HG03342 (cell line): ENCODE measurements at regions not wholly inside any gene's neighbourhood (a gene's known extent, or its start where the extent isn't known, plus 50 kb on each side); places are given as distances from the start of the nearest gene placed in this dataset.

Source experiments
- ATAC-seq: cut with Tn5 transposase; IDR thresholded peaks from one replicate; pipeline ENCODE4 v1.9.1; 2021; ENCODE audit warnings: mild to moderate bottlenecking, moderate library complexity; ENCODE audit not compliant: unreplicated experiment

DNA sequence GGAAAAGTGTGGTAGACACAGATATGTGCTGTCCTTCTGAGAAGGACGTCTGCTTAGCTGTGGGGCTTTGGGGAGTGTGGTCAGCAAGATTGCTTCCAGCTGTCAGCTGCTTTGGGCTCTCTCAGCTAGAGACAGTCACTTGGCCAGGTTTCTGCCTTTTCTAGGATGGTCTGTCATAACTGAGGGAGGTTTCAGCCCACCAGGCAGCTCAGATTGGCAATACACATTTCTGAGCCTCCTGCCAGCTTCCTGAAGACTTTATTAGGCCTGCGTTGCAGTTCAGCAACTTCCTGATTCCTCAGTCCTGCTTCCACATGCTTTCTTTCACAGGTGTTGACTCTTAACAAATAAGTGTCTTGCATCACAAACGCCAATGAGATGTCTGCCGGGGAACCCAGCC is 286.5 kb downstream of the SQOR start:
- no peak for ATAC-seq

- no peak for ATAC-seq
Measured at GRCh38 chr15:45921978-45922377, 287.1 kb downstream of the SQOR start.

DNA sequence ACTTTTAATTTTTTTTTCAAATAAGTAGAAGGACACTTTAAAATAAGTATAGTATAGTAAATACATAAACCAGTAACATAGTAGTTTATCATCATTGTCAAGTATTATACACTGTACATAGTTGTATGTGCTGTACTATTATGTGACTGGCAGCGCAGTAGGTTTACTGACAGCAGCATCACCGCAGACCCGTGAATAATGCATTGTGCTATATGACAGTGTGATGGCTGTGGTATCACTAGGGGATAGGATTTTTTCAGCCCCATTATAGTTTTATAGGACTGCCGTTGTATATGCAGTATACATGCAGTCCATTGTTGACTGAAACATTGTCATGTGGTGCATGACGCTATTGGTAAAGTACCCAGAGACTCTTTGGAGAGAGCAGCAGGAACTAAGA is 306.5 kb downstream of the SQOR start:
- no peak for ATAC-seq

DNA sequence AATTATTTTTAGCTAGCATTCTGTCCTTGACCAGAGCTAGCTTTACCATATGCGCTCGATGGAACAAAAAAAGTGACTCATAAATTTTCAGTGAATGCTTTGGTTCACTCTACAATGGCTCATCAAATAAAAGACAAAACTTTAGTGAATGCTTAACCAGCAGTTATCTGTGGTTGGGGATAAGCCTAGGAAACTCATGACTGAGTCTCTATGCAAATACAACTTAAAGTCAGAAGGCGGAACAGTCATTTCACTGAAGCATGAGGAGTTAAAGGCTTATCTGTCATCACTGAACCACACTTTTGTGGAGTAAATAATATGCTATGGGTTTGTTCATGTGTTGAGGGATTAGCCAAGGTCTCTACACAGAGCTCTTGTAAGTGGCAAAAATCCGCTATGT is 308.4 kb downstream of the SQOR start:
- ATAC-seq, result peak; percentile 84

- no peak for ATAC-seq
Measured at GRCh38 chr15:45946111-45946510, 311.3 kb downstream of the SQOR start.

DNA sequence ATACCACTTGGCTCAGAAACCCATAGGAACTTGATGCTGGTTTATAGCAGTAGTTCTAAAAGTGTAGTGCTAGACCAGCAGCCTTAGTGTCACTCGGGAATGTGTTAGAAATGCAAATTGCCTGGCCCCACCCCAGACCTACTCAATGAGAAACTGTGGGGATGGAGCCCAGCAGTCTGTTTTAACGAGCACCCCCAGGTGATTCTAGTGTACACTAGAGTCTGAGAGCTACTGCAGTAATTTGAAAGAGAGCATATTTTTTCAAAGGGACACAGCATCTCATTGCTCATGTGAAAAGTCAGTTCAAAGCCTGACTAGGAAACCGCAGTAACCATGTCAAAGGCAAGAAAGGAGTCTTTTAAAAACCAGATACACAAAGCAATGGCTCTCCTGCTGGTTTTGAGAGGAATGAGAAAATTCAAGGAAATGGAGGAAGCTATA is 313.4 kb downstream of the SQOR start:
- ATAC-seq, result no peak

GRCh38 chr15:45958924-45959323 is 324.1 kb downstream of the SQOR start:
- no peak for ATAC-seq

DNA sequence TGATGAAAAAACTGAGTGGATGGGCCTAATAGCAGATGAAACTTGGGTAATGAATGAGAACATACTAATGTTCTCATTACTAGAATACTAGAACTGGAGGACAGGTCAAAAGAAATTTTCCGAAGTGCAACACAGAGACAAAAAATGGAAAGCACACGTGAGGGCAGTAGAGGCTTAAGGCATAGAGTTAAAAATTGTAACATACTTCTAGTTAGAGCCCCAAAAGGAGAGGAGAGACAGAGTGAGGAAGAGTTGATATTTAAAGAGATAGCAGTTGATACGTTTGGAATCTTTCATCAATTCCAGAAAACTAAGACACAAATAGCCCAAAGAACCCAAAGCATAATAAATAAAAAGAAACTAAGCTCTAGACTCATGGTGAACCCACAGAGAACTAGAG is 327.9 kb downstream of the SQOR start:
- no peak for ATAC-seq

DNA sequence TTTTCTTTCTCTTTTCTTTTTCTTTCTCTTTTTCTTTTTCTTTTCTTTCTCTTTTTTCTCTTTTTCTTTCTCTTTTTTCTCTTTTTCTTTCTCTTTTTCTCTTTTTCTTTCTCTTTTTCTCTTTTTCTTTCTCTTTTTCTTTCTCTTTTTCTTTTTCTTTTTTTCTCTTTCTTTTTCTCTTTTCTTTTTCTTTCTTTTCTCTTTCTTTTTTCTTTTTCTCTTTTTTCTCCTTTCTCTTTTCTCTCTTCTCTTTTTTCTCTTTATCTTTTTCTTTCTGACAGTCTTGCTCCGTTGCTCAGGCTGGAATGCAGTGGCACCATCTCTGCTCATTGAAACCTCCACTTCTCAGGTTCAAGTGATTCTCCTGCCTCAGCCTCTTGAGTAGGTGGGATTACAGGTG is 335.7 kb downstream of the SQOR start:
- no peak for ATAC-seq

GRCh38 chr15:45980366-45980765 is 345.5 kb downstream of the SQOR start:
- no peak for ATAC-seq

GRCh38 chr15:45981625-45982024 is 346.8 kb downstream of the SQOR start:
- no peak for ATAC-seq

- no peak for ATAC-seq
Measured at GRCh38 chr15:45991863-45992262, 357.0 kb downstream of the SQOR start.

GRCh38 chr15:45993072-45993471 is 358.2 kb downstream of the SQOR start:
- no peak for ATAC-seq

DNA sequence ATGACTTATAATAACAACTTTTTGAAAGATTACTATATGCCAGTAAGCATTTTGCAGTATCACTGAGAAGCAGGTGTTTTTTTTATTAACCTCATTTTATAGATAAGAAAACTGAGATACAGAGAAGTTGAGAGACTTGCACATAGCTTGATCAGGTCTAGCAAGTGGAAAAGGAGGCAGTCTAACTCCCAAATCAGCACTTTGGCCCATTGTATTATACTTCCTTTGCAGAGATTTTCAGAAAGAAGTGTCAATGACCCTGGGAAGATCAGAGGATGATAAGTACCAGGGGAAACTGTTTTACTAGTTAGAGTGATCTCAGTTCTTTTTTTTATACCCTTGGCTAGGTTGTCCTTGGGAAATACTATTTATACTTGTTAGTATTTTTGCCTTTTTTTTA is 358.7 kb downstream of the SQOR start:
- no peak for ATAC-seq

DNA sequence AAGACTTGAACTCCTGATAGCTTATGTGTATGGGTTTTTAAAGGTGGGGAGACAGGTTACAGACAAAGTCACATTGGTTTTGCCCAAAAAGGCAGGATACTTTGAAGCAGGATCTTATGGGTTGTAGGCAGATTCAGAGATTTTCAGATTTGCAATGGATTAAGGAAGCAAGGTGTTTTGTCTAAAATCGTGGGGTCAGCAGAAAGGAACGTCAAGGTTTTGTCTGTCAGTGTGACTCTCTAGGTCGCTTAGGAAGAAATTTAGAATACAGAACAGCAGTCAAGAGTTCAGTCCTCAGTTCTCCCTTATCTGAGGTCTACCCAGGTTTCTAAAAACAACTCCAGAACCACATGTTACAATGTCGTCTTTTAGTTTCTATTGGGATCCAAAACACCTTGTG is 361.0 kb downstream of the SQOR start:
- ATAC-seq, result no peak

DNA sequence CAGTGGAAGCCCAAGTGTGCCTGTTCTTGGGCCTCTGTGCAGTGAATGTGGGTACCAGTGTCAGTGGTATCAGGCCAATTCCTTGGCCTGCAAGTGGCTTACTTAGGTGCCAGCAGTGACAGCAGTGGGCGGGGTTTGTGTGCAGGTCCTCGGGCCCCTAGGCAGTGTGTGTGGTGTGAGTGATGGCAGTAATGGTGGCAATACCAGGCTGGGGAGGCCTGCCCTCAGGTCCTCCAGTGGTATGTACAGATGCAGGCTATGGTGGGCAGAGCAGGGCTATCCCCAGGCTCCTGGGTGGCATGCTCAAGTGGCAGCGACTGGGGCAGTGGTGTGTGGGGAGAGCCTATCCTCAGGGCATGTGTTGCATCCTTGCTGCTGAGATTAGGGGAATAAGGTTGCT is 379.7 kb downstream of the SQOR start:
- ATAC-seq, result no peak

GRCh38 chr15:46034755-46035154 is 399.9 kb downstream of the SQOR start:
- ATAC-seq, result no peak

- no peak for ATAC-seq
Measured at GRCh38 chr15:46039703-46040102, 404.9 kb downstream of the SQOR start.

DNA sequence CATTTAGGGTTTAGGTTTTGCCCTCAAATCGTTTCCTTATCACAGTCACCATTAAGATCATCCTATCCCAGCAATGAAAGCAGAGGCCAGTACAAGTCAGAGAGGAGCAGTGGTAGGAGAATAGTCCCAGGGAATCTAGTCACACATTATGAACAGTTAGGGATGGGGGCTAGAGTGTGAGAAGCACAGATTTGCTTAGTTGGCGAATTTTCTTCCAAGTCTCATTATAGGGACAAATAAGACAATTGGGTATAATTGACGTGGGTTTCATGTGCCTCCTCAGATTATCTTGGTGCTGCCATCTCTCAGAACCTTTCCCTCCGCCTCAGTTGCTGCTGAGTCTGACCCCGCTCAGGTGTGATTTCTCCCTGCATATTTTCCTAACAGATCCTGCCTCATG is 407.1 kb downstream of the SQOR start:
- no peak for ATAC-seq

DNA sequence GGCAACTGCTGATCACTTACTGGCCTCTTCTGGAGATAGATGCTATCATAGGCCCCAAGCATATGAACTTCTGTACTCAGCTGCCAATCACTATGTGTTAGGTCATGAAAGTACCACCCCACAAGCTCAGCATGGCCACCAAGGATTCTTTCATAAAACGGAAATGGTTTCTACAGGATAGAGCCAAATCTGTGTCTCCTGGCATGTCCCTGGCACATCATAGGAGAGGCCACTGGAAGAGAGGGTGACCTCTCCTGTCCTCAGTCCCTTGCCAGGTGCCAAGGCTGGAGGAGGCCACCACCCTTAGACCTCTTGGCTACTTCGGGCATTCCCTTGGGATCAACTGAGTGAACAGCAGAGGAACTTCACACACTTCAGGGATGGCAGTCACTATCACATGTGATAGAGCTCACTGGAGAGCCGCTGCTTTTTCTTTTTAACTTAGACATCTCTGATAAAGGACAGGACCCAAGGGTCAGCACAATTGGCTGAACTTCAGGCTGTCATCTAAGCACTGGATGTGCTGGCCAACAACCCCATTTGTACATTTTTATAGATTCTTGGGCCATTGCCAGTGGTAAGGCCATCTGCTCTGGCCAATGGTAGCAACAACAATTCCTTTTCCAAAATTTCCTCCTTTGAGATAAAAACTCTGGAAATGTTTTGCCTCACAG is 425.2 kb downstream of the SQOR start:
- ATAC-seq, result no peak

- no peak for ATAC-seq
Measured at GRCh38 chr15:46061002-46061401, 426.2 kb downstream of the SQOR start.

GRCh38 chr15:46077220-46077619 is 442.4 kb downstream of the SQOR start:
- no peak for ATAC-seq

GRCh38 chr15:46079046-46079445 is 444.2 kb downstream of the SQOR start:
- ATAC-seq, result no peak
